ENCODE measurements at regions not wholly inside any gene's neighbourhood (a gene's known extent, or its start where the extent isn't known, plus 50 kb on each side); places are given as distances from the start of the nearest gene placed in this dataset.

DNA sequence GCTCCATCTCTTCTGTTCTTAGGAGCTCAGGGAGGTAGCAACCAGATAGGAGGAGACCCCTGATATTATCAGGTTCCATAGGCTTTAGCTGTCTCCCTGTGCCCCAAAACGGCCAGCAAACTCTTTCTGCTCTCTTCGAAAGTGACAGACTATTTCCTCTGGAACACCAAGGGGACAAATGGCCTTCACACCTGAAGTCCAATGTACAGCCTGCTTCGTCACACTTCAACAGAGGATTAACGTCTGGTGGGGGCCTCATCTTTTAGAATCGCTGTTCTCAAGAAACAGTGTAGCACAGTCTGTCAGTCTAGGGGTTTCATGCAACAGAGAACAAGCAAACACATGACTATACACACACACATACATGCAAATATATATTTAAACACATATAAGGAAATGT lies 152.4 kb upstream of the SETMAR start:
- CTCF ChIA-PET: no interaction called here
- H3K4me1 ChIP-seq (ENCODE audit: control insufficient read depth in 1 of 2, insufficient read depth in 2 of 2, low read depth in 1 of 2, low read length in 1 of 2): no peaks in the 10 kb centered on the region

More for the DNA sequence above, 152.4 kb upstream of the SETMAR start:
- no peaks in the 10 kb centered on the region for H3K9me3 ChIP-seq
- 6% methylated on average over 5 of the region's 5 CpGs for WGBS (ENCODE audit: low lambda C conversion rate)
- no peaks in the 10 kb centered on the region for H3K79me2 ChIP-seq (ENCODE audit: insufficient read depth)
- no peaks in the 10 kb centered on the region for H3F3A ChIP-seq (replicated peaks; ENCODE audit: insufficient read depth)
- no peak overlapping the region for H3K27ac ChIP-seq (ENCODE audit: low read depth in 2 of 2, low read length in 1 of 2)
- no peak for DNase-seq
- no peak overlapping the region for H3K4me2 ChIP-seq
- POLR2A ChIA-PET: no interaction called here
- H2AFZ ChIP-seq (ENCODE audit: low read depth): no peak overlapping the region
- H3K4me3 ChIP-seq (ENCODE audit: low read depth in 2 of 2, low read length in 1 of 2): no peak overlapping the region
- no peaks in the 10 kb centered on the region for H3K27me3 ChIP-seq (ENCODE audit: insufficient read depth)
- H3K9ac ChIP-seq: no peak overlapping the region
- no peaks in the 10 kb centered on the region for H3K36me3 ChIP-seq (replicated peaks in 1 of 2; ENCODE audit: control insufficient read depth in 1 of 2, insufficient read depth in 2 of 2, low read length in 1 of 2)
- H3K9me2 ChIP-seq: no peaks in the 10 kb centered on the region
- no peak for TF ChIP-seq ELF1 (IDR thresholded peaks at IDR 0.05)
- TF ChIP-seq, protein P1, sequence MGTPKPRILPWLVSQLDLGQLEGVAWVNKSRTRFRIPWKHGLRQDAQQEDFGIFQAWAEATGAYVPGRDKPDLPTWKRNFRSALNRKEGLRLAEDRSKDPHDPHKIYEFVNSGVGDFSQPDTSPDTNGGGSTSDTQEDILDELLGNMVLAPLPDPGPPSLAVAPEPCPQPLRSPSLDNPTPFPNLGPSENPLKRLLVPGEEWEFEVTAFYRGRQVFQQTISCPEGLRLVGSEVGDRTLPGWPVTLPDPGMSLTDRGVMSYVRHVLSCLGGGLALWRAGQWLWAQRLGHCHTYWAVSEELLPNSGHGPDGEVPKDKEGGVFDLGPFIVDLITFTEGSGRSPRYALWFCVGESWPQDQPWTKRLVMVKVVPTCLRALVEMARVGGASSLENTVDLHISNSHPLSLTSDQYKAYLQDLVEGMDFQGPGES (IDR thresholded peaks at IDR 0.05; ENCODE audit: low read depth, low read length): no peak
- no peak for TF ChIP-seq FOSL2 (IDR thresholded peaks at IDR 0.05; ENCODE audit: borderline replicate concordance, low read depth)
- TF ChIP-seq, protein P2, sequence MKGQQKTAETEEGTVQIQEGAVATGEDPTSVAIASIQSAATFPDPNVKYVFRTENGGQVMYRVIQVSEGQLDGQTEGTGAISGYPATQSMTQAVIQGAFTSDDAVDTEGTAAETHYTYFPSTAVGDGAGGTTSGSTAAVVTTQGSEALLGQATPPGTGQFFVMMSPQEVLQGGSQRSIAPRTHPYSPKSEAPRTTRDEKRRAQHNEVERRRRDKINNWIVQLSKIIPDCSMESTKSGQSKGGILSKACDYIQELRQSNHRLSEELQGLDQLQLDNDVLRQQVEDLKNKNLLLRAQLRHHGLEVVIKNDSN (IDR thresholded peaks at IDR 0.05; ENCODE audit: borderline replicate concordance, low read depth): no peak
- TF ChIP-seq NFIC (IDR thresholded peaks at IDR 0.05; ENCODE audit: borderline replicate concordance): no peak
- TF ChIP-seq, protein P3, sequence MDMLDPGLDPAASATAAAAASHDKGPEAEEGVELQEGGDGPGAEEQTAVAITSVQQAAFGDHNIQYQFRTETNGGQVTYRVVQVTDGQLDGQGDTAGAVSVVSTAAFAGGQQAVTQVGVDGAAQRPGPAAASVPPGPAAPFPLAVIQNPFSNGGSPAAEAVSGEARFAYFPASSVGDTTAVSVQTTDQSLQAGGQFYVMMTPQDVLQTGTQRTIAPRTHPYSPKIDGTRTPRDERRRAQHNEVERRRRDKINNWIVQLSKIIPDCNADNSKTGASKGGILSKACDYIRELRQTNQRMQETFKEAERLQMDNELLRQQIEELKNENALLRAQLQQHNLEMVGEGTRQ (IDR thresholded peaks at IDR 0.05; ENCODE audit: borderline replicate concordance, low read depth, low read length): no peak
- TF ChIP-seq, protein P4, sequence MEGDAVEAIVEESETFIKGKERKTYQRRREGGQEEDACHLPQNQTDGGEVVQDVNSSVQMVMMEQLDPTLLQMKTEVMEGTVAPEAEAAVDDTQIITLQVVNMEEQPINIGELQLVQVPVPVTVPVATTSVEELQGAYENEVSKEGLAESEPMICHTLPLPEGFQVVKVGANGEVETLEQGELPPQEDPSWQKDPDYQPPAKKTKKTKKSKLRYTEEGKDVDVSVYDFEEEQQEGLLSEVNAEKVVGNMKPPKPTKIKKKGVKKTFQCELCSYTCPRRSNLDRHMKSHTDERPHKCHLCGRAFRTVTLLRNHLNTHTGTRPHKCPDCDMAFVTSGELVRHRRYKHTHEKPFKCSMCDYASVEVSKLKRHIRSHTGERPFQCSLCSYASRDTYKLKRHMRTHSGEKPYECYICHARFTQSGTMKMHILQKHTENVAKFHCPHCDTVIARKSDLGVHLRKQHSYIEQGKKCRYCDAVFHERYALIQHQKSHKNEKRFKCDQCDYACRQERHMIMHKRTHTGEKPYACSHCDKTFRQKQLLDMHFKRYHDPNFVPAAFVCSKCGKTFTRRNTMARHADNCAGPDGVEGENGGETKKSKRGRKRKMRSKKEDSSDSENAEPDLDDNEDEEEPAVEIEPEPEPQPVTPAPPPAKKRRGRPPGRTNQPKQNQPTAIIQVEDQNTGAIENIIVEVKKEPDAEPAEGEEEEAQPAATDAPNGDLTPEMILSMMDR (IDR thresholded peaks at IDR 0.05): no peak
- TF ChIP-seq, protein P5, sequence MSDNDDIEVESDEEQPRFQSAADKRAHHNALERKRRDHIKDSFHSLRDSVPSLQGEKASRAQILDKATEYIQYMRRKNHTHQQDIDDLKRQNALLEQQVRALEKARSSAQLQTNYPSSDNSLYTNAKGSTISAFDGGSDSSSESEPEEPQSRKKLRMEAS (IDR thresholded peaks at IDR 0.05; ENCODE audit: low read depth): no peak
- TF ChIP-seq TCF12 (IDR thresholded peaks at IDR 0.05): no peak
- TF ChIP-seq GABPA (IDR thresholded peaks at IDR 0.05; ENCODE audit: low read depth): no peak
- no peak for TF ChIP-seq FOXM1 (IDR thresholded peaks at IDR 0.05; ENCODE audit: low read depth)
- no peak for TF ChIP-seq MEF2A (IDR thresholded peaks at IDR 0.05; ENCODE audit: borderline replicate concordance, low read depth)
- no peak for TF ChIP-seq TEAD4 (IDR thresholded peaks at IDR 0.05; ENCODE audit: borderline replicate concordance, insufficient read depth)
- TF ChIP-seq, protein P6, sequence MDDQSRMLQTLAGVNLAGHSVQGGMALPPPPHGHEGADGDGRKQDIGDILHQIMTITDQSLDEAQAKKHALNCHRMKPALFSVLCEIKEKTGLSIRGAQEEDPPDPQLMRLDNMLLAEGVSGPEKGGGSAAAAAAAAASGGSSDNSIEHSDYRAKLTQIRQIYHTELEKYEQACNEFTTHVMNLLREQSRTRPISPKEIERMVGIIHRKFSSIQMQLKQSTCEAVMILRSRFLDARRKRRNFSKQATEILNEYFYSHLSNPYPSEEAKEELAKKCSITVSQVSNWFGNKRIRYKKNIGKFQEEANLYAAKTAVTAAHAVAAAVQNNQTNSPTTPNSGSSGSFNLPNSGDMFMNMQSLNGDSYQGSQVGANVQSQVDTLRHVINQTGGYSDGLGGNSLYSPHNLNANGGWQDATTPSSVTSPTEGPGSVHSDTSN (IDR thresholded peaks at IDR 0.05): no peak
- TF ChIP-seq MXI1 (IDR thresholded peaks at IDR 0.05; ENCODE audit: low read depth, low read length): no peak
- no peak for TF ChIP-seq POLR2AphosphoS5 (IDR thresholded peaks at IDR 0.05; ENCODE audit: low read depth, low read length)
- no peak for TF ChIP-seq TAF1 (IDR thresholded peaks at IDR 0.05; ENCODE audit: borderline replicate concordance, low read depth, low read length)
- TF ChIP-seq SMC3 (IDR thresholded peaks at IDR 0.05; ENCODE audit: low read depth, low read length): no peak
- H4K20me1 ChIP-seq (ENCODE audit: insufficient read depth): no peaks in the 10 kb centered on the region
